ENCODE measurements at regions not wholly inside any gene's neighbourhood (a gene's known extent, or its start where the extent isn't known, plus 50 kb on each side); places are given as distances from the start of the nearest gene placed in this dataset.

DNA sequence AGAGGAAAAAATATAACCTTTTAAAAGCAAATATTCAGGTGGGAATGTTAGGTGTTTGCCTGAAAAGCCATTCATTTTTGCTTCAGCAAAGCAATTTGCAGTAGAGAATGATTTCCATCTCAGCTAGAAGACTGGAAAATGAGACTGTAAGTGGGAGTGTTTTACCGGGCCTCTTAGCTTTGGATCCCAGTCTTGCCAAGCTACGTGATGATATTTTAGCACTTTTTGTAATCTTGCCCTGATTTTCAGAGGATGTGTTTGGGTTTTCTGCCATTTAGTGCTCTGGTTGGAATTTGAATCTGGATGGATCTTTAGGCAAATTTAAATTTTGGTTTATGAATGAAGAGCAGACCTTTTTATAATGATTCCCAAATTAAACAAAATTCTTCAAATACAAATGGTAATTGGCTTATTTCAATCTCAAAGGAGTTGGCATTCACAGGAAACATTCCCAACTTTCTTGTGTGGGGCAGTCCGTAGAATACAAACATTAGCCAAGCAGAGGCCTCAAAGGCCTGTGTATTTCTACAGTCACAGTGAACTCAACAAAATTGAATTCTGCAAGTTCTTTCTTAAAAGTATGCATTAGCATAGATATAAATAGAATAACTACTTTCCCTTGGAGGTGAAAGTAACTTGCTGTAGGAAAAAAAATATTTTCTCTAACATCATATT lies 646.4 kb downstream of the CDY2B start:
- DNase-seq (ENCODE audit: low spot score), result no peak

DNA sequence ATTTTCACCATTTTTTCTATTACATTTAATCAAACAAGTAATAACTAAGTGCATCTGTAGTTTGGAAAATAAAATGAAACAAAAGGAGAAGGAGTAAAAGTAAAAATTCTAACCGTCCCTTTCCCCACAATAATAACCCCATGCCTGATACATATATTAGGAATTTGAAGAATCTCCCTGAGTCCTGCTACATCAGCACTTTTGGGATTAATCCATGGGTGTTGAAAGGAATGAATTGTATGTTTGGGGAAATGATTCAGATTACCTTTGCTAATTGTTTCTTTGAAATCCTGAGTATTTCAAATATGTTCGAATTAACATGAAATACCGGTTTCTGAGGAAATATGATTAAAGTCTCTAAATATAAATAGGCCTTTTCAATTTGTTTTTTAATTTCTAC lies 648.0 kb downstream of the CDY2B start:
- DNase-seq (ENCODE audit: low spot score), result no peak

DNA sequence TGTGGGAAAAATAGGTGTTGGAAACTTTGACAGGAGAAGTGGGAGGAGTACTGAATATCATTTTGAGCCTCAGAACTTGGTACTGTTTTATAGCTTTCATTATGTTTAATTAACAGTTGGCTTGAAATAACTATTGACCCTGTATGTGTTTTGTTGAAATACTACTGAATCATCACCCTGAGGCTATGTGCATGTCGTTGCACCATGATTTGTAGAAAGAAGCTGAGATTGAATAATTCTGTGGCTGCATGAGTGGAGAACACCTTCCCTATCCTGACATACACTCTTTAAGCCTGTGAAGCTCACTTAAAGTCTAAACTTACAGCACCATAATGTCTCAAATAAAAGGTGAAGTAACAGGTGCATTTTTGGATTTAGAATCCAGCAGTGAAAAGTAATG lies 656.5 kb downstream of the CDY2B start:
- DNase-seq (ENCODE audit: low spot score), result no peak

DNA sequence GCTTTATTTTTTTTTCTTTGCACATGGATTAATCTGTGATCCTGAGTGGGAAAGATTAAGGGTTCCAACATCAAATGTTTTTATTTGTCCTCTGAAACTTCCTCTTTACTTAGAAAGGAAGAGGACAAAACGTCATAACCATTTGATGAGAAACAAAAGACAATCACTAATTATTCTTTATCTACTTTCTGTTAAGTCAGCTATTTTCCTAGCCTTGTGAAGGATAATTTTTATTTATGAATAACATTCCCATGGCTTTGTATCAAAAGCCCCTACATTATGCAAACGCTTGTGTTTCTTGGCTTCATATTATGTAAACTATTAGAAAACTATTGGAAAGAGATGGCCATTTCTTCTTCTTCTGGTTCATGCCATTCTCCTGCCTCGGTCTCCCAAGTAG lies 677.6 kb downstream of the CDY2B start:
- DNase-seq (ENCODE audit: low spot score), result no peak

DNA sequence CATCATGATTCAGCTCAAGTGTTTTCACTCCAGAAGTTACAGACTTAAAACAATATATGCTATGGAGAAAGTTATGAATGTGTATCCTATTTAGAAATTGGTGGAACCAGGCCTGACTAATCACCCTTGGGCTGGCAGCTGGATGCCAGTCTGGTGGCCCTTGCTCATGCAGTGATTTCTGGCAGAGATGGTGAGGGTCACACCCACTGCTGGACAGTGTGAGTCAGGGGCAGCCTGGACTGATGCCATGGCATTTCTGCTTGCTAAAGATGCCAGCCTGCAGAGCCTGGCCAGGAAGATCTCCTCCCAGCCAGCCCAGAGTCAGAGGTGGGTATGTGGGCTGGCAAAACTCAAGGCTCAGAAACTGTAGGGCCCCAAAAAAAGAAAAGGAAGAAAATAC lies 695.7 kb downstream of the CDY2B start:
- no peak for DNase-seq (ENCODE audit: low spot score)

DNA sequence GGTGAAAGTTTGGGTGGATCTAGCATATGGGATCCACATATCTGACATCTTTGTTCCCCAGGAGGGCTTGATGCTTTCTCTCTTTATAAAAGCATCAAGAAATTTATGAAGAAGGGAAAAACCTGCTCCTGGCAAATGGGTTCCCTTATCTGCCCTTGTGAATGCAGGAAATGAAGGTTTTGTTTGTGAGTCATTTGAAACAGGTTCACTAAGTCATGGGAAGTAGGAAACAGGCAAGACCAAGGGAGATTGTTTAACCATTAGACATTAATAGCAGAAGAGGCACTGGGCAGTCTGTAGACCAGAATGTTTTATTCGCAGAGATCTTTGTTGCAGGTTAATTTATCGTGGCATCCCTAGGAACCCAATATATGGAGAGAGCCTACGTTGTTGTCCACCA lies 713.1 kb downstream of the CDY2B start:
- no peak for DNase-seq (ENCODE audit: low spot score)

DNA sequence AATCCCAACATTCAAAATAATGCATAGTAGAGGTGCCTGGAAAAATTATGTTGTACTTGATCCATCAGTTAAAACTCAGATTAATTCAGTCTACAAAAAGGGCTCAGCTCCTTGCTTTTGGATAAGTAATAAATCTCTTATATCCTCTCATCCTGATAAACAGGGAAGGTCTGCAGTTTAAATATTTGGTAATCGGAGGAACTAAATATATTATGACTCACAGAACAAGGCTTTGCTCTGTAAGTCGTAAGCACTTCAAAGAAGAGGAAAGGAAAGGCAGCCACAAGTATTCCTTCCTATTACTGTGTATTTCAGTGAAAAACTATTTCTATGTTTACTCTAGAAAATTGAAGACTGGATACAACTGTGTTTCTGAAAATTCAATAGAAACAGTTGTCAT lies 757.9 kb downstream of the CDY2B start:
- no peak for DNase-seq (ENCODE audit: low spot score)

DNA sequence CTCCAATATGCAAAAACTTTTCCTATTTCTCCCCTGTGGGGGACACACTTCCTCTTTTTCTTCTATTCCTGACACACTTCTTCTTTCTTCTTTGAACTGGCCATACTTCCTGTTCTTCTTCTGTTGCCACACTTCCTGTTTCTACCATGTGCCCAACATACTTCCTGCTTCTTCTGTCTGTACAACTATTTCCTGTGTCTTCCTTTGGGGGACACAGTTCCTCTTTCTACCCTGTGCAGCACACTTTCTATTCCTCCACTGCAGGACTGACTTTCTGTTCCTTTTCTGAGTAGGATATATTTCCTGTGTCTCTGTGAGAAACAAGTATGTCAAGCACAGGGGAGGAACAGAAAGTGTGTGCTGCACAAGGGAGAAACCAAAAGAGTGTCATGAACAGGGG lies 794.7 kb downstream of the CDY2B start:
- no peak for DNase-seq (ENCODE audit: low spot score)

DNA sequence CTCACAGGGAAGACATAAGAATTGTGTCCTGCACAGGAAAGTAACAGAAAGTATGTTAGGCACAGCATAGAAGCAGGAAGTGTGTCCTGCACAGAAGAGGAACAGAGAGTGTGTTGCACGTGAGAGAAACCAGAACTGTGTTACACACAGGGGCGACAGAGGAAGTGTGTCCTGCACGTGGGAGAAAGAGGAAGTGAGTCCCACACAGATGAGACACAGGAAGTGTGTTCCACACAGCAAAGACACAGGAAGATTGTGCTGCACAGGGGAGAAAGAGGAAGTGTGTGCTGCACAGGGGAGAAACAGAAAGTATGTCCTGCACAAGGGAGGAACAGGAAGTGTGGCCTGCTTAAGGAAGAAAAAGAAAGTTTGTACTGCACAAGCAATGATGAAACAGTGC lies 800.1 kb downstream of the CDY2B start:
- no peak for DNase-seq (ENCODE audit: low spot score)

DNA sequence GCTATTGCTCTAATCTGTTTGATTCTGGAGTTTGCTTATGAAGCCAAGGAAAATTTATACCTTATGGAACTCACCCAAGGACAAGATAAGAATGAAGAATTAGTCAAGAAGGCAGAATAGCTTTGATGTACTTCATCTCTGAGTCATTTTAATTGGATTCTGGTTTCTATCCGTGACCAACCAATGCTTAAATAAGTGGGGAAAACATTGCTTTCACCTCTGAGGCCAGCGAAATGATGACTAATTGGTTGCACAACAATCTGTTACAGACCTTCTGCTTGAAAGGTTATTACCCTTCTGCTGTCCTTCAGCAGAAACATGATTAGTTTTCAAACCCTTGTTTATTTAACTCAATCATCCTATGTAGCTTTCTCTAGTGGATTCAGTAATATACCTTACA lies 812.7 kb downstream of the CDY2B start:
- no peak for DNase-seq (ENCODE audit: low spot score)

DNA sequence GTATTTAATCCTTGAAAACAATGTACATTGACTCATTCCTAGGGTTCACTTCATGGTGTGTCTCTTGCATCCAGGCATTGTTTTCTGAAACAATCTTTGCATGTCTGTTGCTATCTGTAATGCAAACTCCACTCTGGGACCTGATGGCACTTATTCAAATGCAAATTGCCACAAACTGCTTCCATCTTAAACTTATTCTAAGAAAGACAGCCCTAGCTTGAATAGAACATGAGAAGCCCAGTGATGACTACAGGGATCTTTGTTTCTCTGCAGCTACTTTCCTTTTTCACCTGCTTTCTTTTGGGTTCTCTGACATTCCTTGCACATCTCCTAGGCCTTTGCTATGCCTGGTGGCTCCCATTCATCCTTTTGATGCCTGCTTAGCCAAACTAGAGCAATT lies 827.0 kb downstream of the CDY2B start:
- DNase-seq (ENCODE audit: low spot score), result no peak

DNA sequence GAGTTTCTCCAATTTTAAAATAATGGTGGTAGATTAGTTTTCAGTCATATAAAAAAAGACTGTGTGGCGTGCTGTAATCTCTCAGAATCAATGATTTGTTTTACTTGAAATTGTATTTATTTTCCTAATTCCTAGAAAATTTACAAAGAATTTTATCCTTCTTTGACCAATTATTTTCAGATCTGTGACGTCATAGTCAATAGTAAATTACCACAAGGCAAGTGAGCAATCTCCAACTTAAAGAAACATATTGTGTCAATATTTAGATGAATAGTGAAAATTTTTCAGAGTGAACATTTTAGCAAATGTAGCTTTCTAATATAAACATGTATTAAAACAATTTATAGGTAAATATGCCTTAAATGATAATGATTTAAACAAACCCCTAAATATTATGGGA lies 829.6 kb downstream of the CDY2B start:
- no peak for DNase-seq (ENCODE audit: low spot score)

DNA sequence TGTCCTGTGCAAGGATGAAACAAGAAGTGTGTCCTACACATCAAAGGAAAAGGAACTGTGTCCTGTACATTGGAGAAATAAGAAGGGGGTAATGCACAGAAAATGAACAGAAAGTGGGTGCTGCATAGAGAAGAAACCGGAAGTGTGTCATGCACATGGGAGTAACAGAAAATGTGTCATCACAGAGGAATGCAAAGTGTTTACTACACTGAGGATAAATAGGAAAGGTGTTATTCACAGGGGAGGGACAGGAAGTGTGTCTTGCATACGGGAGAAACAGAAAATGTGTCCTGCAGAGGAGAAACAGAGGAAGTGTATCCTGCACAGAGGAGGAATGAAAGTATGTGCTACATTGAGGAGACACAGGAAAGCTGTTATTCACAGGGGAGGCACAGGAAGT lies 834.9 kb downstream of the CDY2B start:
- no peak for DNase-seq (ENCODE audit: low spot score)

DNA sequence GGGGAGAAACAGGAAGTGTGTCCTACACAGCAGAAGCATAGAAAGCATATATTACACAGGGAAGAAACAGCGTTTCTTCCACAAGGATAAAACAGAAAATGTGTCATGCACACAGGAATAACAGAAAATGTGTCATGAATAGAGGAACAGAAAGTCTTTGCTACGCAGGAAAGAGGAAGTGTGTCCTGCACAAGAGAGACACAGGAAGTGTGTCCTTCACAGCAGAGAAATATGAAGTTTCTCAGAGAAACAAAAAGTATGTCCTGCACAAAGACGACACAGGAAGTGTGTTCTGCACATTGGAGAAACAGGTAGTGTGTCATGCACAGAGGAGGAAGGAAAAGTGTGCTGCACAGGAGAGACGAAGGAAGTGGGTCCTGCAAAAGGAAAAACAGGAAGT lies 835.3 kb downstream of the CDY2B start:
- no peak for DNase-seq (ENCODE audit: low spot score)

DNA sequence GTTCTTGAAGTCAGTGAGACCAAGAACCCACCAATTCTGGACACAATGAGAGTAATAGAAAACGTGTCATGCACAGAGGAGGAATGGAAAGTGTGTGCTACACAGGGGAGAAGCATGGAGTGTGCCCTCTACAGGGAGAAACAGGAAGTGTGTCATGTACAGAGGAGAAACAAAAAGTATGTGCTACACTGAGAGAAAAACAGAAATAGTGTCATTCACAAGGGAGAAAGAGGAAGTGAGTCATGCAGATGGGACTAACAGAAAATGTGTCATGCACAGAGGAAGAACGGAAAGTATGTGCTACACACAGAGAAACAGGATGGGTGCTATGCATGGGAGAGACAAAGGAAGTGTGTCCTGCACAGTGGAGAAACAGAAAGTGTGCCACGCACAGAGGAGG lies 835.7 kb downstream of the CDY2B start:
- no peak for DNase-seq (ENCODE audit: low spot score)

DNA sequence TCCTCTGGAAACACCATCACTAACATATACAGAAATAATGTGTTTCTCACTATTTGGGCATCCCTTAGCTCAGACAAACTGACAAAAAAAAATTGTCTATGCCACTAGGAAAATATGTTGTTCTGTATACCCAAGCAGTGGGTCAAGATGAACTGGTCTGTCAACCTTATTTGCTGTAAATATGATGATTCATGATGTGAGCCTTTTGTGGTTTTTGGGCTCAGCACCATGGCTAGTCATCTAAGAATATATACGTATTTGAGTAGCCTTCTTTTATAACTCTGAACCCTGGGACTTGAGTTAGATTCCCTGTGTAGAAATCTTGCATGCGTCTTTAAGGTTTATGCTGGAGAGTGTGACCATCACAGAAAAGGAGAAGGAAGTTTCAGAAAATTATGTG lies 841.6 kb downstream of the CDY2B start:
- DNase-seq (ENCODE audit: low spot score), result no peak

DNA sequence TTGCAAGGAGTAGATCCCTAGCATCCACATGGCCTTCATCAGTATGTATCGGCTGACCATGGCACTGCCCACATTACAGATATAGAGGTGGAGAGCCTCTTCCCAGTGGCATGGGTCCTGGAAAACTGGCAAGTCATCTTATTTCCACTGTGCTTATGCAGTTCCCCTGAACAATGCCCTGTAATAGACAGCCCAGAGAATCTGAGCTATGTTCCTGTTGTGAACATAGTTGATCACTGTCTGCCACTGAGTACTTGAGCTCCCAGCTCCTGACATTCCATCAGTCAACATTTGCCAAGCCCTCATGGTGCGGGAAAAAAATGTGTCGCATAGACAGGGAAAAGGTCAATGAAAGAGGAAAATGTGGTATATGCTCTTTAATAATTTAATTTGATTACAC lies 861.9 kb downstream of the CDY2B start:
- DNase-seq (ENCODE audit: low spot score), result no peak

DNA sequence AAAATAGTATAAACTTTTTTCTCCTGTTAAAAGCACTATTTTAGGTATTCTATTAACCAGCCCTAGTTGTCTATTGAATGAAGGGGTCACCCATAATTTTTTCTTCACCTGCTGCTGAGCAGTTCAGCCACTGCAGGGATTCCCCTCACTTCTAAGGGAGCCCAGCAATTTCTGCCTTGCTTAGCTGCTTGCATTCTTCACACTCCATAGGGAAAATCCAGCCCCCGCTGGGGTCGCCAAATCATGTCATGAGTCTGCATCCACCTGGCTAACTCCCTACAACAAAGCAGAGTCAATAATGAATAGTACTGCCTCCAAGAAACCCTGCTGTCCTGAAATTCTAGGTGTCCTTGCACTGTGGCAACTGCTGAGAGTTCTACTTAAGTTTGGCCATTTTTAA lies 886.5 kb downstream of the CDY2B start:
- no peak for DNase-seq (ENCODE audit: low spot score)

DNA sequence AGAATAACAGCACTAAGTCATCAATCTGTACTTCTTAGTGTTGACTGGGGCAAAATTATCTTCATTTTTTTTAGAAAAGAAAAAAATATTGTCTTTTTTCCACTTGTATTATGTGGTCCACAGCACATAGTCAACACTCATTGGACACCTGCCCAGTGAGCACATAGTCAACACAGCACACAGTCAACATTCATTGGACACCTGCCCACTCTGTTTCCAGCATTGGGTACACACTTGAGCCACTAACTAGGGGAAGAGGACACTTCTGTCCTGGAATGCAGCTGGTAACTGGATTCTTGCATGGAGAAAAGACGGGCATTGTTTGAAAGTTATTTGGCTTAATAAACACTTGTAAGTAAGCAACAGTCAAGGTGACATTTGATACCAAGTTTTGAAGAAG lies 898.2 kb downstream of the CDY2B start:
- no peak for DNase-seq (ENCODE audit: low spot score)

DNA sequence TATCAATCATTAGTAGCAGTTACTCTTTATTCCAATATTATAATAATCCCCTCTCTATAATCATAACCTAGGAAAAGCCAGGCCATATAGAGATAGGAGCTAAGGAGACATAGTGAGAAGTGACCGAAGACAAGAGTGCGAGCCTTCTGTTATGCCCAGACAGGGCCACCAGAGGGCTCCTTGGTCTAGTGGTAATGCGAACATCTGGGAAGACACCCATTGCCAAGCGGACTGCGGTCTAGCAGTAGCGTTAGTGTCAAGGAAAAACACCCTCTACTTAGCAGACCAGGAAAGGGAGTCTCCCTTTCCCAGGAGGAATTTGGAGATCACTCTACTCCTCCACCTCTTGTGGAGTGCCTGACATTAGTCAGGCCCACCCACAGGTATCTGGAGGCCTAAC lies 920.9 kb downstream of the CDY2B start:
- no peak for DNase-seq (ENCODE audit: low spot score)

DNA sequence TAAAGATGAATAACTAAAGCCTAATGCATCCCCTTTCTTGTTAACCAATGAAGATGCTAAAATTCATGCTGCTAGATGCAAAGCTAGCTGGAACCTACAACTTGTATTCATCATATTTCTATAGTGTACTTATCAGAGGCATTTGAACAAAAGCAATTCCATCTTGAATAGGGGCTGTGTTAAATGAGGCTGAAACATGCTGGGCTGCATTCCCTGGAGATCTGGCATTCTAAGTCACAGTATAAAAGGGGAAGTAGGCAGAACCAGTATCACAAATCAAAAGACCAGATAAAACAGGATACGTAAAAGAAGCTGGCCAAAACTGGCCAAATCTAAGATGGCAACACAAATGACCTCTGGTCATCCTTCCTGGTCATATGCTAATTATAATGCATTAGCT lies 932.8 kb downstream of the CDY2B start:
- no peak for DNase-seq (ENCODE audit: low spot score)

All from globus pallidus (tissue), 1 donor.